Keratinocyte (primary cell): ENCODE measurements at regions not wholly inside any gene's neighbourhood (a gene's known extent, or its start where the extent isn't known, plus 50 kb on each side); places are given as distances from the start of the nearest gene placed in this dataset.

Source experiments
- DNase-seq: peaks from one replicate; pipeline ENCODE4 v3.0.0-alpha.2; 2011; ENCODE audit warnings: low read depth, missing footprints, low spot score
- FAIRE-seq: peaks from 2 replicates; lab custom pipeline; 2011; peaks lifted over from hg19 to GRCh38; lab: Jason Lieb, UNC
- H2AFZ ChIP-seq: 2 replicates; pipeline ENCODE4 v1.6.0; 2012; ENCODE audit warnings: low read length, control low read depth, inconsistent platforms; ENCODE audit not compliant: control insufficient read depth
- H3K27ac ChIP-seq: 2 replicates; pipeline ENCODE4 v1.5.1; 2011; ENCODE audit warnings: low read length; ENCODE audit not compliant: control insufficient read depth, insufficient read depth
- H3K27me3 ChIP-seq: 3 replicates; pipeline ENCODE4 v1.6.0; 2011; ENCODE audit warnings: low read length; ENCODE audit not compliant: control insufficient read depth, insufficient read depth; ENCODE audit errors: extremely low read depth
- H3K36me3 ChIP-seq, 2 experiments: 2 replicates in 1 of 2; 3 replicates in 1 of 2; pipeline ENCODE4 v1.5.1; 2011; ENCODE audit warnings: low read length in 2 of 2, mild to moderate bottlenecking in 1 of 2; ENCODE audit not compliant: control insufficient read depth in 2 of 2, insufficient read depth in 2 of 2; ENCODE audit errors: extremely low read depth in 1 of 2
- H3K4me1 ChIP-seq: 3 replicates; pipeline ENCODE4 v1.5.1; 2011; ENCODE audit warnings: low read length; ENCODE audit not compliant: control insufficient read depth, insufficient read depth; ENCODE audit errors: extremely low read depth
- H3K4me2 ChIP-seq: 3 replicates; pipeline ENCODE4 v1.6.0; 2011; ENCODE audit warnings: low read depth, low read length; ENCODE audit not compliant: control insufficient read depth, insufficient read depth; ENCODE audit errors: extremely low read depth
- H3K4me3 ChIP-seq, 3 experiments: fragments of 200-600 bp in 1 of 3; sonication (generic) in 1 of 3; 2 replicates in 2 of 3; 3 replicates in 1 of 3; pipeline ENCODE4 v1.5.1; 2011 to 2016; ENCODE audit warnings: low read length in 3 of 3, mild to moderate bottlenecking in 3 of 3, control low read depth in 2 of 3, inconsistent platforms in 1 of 3, low read depth in 1 of 3, mixed read lengths in 1 of 3, mixed run types in 1 of 3, moderate library complexity in 1 of 3; ENCODE audit not compliant: control insufficient read depth in 2 of 3, insufficient read depth in 2 of 3; ENCODE audit errors: extremely low read depth in 1 of 3
- H3K79me2 ChIP-seq: 2 replicates; pipeline ENCODE4 v1.6.0; 2012; ENCODE audit warnings: low read length; ENCODE audit not compliant: control insufficient read depth, insufficient read depth
- H3K9ac ChIP-seq: 3 replicates; pipeline ENCODE4 v1.6.0; 2011; ENCODE audit warnings: low read length; ENCODE audit not compliant: control insufficient read depth, insufficient read depth; ENCODE audit errors: extremely low read depth
- H3K9me1 ChIP-seq: 3 replicates; pipeline ENCODE4 v1.6.0; 2011; ENCODE audit warnings: low read length; ENCODE audit not compliant: control insufficient read depth, insufficient read depth; ENCODE audit errors: extremely low read depth
- H3K9me3 ChIP-seq: 2 replicates; pipeline ENCODE4 v1.5.1; 2012; ENCODE audit warnings: low read depth, low read length; ENCODE audit not compliant: control insufficient read depth
- H4K20me1 ChIP-seq: 3 replicates; pipeline ENCODE4 v1.6.0; 2011; ENCODE audit warnings: low read length; ENCODE audit not compliant: control insufficient read depth, insufficient read depth; ENCODE audit errors: extremely low read depth
- EZH2 ChIP-seq: IDR thresholded peaks from one replicate; pipeline ENCODE4 v1.6.1; 2012; ENCODE audit warnings: inconsistent platforms, mild to moderate bottlenecking, low read length, moderate library complexity
- dilution Hi-C: fragments of 300-500 bp; cut with MboI; formaldehyde crosslinking; loops from one replicate; pipeline ENCODE4 v1.7.0; 2020; ENCODE audit warnings: low sequenced_read_pairs; ENCODE audit not compliant: extremely low pct_ligation_motif_present
- TF ChIP-seq, protein P1 (sequence below), 3 experiments: IDR thresholded peaks in 1 of 3; conservative IDR thresholded peaks in 1 of 3; optimal IDR thresholded peaks in 1 of 3; 2 replicates in 2 of 3; 3 replicates in 1 of 3; pipeline versions ENCODE3 to v1.5.1; 2011; ENCODE audit warnings: low read length in 3 of 3, mild to moderate bottlenecking in 3 of 3, moderate library complexity in 2 of 3, control low read depth in 1 of 3, inconsistent platforms in 1 of 3; ENCODE audit not compliant: insufficient read depth in 2 of 3; ENCODE audit errors: extremely low read depth in 1 of 3

GRCh38 chrX:151476604-151477303, 79.7 kb downstream of the VMA21 start:
- Histone ChIP-seq H3K9me3 (no peaks in the 10 kb centered on the region), H3K9ac (no peak overlapping the region), H2AFZ (no peak overlapping the region), H3K4me2 (no peak overlapping the region), H3K9me1 (no peaks in the 10 kb centered on the region), H3K36me3 (no peaks in the 10 kb centered on the region), H4K20me1 (no peaks in the 10 kb centered on the region), H3K4me1 (no peaks in the 10 kb centered on the region), H3K4me3 (no peak overlapping the region), H3K79me2 (no peaks in the 10 kb centered on the region), H3K27ac (no peak overlapping the region), H3K27me3 (no peaks in the 10 kb centered on the region)
- dilution Hi-C loops: no loop called here
- TF ChIP-seq, protein P1, sequence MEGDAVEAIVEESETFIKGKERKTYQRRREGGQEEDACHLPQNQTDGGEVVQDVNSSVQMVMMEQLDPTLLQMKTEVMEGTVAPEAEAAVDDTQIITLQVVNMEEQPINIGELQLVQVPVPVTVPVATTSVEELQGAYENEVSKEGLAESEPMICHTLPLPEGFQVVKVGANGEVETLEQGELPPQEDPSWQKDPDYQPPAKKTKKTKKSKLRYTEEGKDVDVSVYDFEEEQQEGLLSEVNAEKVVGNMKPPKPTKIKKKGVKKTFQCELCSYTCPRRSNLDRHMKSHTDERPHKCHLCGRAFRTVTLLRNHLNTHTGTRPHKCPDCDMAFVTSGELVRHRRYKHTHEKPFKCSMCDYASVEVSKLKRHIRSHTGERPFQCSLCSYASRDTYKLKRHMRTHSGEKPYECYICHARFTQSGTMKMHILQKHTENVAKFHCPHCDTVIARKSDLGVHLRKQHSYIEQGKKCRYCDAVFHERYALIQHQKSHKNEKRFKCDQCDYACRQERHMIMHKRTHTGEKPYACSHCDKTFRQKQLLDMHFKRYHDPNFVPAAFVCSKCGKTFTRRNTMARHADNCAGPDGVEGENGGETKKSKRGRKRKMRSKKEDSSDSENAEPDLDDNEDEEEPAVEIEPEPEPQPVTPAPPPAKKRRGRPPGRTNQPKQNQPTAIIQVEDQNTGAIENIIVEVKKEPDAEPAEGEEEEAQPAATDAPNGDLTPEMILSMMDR (optimal IDR thresholded peaks at IDR 0.05 in 1 of 3, IDR thresholded peaks at IDR 0.05 in 1 of 3, conservative IDR thresholded peaks at IDR 0.05 in 1 of 3; ENCODE audit: extremely low read depth in 1 of 3, insufficient read depth in 2 of 3, low read length in 3 of 3): no peak
- TF ChIP-seq EZH2: no peak
- FAIRE-seq (no peak), DNase-seq (no peak)

DNA sequence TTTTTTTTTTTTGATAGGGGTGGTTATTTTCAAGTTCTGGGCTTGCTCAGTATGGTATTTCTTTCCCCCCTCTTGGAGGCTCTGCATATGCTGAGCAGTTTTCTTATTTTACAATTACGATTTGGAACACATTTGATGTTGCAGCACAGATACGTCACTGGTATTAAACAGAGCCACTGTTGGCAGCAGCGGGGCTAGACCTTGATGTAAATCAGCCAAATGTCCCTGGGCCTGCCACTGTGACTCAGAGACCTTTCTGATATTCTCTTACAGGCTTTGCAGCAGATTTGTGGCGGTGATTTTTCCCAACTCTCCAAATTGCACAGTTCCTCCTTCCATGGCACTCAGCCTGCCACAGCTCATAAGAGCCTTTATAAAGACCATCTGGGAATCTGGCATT, 81.1 kb downstream of the VMA21 start:
- Histone ChIP-seq H3K4me2 (no peak overlapping the region), H3K79me2 (no peaks in the 10 kb centered on the region), H3K9me1 (no peaks in the 10 kb centered on the region), H3K4me1 (no peaks in the 10 kb centered on the region), H2AFZ (no peak overlapping the region), H3K27me3 (no peaks in the 10 kb centered on the region), H3K9me3 (no peaks in the 10 kb centered on the region), H4K20me1 (no peaks in the 10 kb centered on the region), H3K27ac (no peak overlapping the region), H3K4me3 (no peak overlapping the region), H3K36me3 (no peaks in the 10 kb centered on the region), H3K9ac (no peak overlapping the region)
- FAIRE-seq (no peak), DNase-seq (no peak)
- TF ChIP-seq EZH2: no peak
- TF ChIP-seq, protein P1 (optimal IDR thresholded peaks at IDR 0.05 in 1 of 3, IDR thresholded peaks at IDR 0.05 in 1 of 3, conservative IDR thresholded peaks at IDR 0.05 in 1 of 3; ENCODE audit: extremely low read depth in 1 of 3, insufficient read depth in 2 of 3, low read length in 3 of 3): no peak
- dilution Hi-C loops: no loop called here
